WERI-Rb-1 (cell line): ENCODE measurements at regions not wholly inside any gene's neighbourhood (a gene's known extent, or its start where the extent isn't known, plus 50 kb on each side); places are given as distances from the start of the nearest gene placed in this dataset.

Experiments used
- DNase-seq: peaks from one replicate; pipeline ENCODE4 v3.0.0-alpha.2; 2020
- H3K27ac ChIP-seq: fragments of 250-450 bp; sonication (Bioruptor Pico); 2 replicates; pipeline ENCODE4 v1.5.1; 2020; ENCODE audit warnings: mild to moderate bottlenecking, moderate library complexity
- H3K27me3 ChIP-seq: fragments of 250-450 bp; sonication (Bioruptor Pico); 2 replicates; pipeline ENCODE4 v1.5.1; 2021; ENCODE audit warnings: mild to moderate bottlenecking, low read depth, moderate library complexity; ENCODE audit not compliant: insufficient read depth, severe bottlenecking
- H3K36me3 ChIP-seq: fragments of 250-450 bp; sonication (Bioruptor Pico); 2 replicates; pipeline ENCODE4 v1.5.1; 2020; ENCODE audit warnings: mild to moderate bottlenecking, moderate library complexity
- H3K4me3 ChIP-seq: 2 replicates; pipeline ENCODE4 v1.5.1; 2011; ENCODE audit warnings: low read depth, mild to moderate bottlenecking, control low read depth, low read length
- H3K9me3 ChIP-seq: fragments of 250-450 bp; sonication (Bioruptor Pico); 2 replicates; pipeline ENCODE4 v1.5.1; 2021; ENCODE audit warnings: mild to moderate bottlenecking, moderate library complexity; ENCODE audit not compliant: severe bottlenecking
- CTCF ChIP-seq: IDR thresholded peaks from 2 replicates; pipeline ENCODE4 v1.5.1; 2011; ENCODE audit warnings: low read depth, mild to moderate bottlenecking, control low read depth, inconsistent platforms, low read length

DNA sequence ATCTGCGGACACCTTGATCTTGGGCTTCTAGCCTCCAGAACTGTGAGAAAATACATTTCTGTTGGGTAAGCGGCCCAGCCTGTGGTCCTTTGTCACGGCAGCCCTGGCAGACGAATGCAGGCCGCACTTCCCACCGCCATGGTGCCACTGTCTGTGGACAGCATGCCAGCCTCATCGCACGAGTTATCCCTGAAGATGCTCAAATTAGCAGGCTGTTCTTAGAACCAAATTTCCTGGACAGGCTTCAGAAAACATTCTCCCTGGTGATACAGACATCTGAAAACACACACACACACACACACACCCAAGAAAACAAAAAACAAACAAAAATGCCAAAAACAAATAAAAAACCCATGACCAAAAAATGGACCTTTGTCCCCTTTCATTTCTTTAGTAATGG lies 343.5 kb upstream of the GATB start:
- DNase-seq = no peak
- peaks cover 87% of the 10 kb centered on the region for H3K27me3 ChIP-seq
- no peak overlapping the region for H3K4me3 ChIP-seq
- no peak for TF ChIP-seq CTCF
- H3K9me3 ChIP-seq = no peaks in the 10 kb centered on the region
- H3K36me3 ChIP-seq = no peaks in the 10 kb centered on the region
- H3K27ac ChIP-seq = no peak overlapping the region

DNA sequence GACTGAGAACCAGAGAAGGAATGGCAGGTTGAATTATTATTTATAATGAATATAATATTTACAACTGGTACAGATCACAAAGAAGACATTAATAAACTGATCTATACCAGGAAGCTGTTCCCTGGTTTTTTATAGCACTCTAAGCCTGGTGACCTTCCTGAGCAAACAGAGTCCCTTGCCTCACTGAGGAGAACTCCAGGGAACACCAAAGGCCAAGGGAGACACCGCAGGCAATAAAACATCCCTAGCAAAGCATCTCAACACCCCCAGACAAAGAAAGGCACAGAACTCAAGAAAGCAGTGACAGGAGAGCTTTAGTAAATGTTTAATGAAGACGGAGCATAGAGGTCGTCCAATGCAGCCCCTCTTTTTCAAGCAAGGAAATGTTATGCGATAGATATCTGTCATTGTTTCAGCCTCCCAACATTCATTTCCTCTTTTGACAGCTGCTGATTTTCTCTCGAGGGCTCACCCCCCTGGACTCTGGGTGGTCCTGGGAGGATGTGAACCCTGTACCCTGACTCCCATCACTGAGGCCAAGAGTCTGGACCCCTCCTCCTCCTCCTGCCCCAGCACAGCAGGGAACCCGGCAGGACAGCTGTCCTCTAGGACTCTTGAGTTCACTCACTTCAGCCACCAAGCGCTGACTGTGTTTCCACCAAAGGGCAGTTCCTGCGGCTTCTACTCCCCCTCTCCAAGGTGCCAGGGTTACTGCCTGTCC lies 342.5 kb upstream of the GATB start:
- Histone ChIP-seq H3K36me3 (no peaks in the 10 kb centered on the region), H3K4me3 (no peak overlapping the region), H3K9me3 (no peaks in the 10 kb centered on the region), H3K27me3 (peaks cover 89% of the 10 kb centered on the region), H3K27ac (no peak overlapping the region)
- no peak for TF ChIP-seq CTCF
- DNase-seq = no peak

DNA sequence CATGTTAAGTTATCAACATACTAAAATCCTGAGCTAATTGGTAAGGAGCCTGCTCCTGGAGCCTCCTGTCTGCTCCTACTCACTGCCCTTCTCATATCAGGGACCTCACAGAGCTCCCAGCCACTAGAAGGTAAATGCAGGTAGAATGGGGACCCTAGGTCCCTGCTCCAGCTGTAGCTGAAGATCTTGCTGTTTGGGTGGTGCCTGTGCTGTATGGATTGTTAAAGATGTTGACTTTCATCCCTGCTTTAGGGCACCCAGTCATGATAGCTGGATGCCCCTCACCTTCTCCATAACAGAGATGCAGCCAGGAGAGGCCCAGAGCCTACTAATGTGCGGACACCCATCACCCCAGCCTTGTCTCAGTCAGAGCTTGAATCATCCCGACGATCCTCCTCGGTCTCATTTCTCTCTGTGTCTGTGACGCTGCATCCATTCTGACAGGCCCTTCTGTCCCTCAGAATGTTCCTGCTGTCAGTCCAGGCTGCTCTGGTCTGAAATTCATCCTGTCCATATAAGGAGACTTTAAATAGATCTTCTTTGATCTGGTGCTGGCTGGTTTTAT lies 341.7 kb upstream of the GATB start:
- TF ChIP-seq CTCF = no peak

GRCh38 chr4:152101556-152102435 lies 341.0 kb upstream of the GATB start:
- Histone ChIP-seq H3K27ac (no peak overlapping the region), H3K9me3 (no peaks in the 10 kb centered on the region), H3K27me3 (peaks cover 89% of the 10 kb centered on the region), H3K4me3 (no peak overlapping the region), H3K36me3 (no peaks in the 10 kb centered on the region)
- no peak for TF ChIP-seq CTCF
- no peak for DNase-seq

More for the DNA sequence above, 341.7 kb upstream of the GATB start:
- Histone ChIP-seq H3K27me3 (peaks cover 89% of the 10 kb centered on the region), H3K27ac (no peak overlapping the region), H3K36me3 (no peaks in the 10 kb centered on the region), H3K4me3 (no peak overlapping the region), H3K9me3 (no peaks in the 10 kb centered on the region)
- no peak for DNase-seq

GRCh38 chr4:152100379-152101201 lies 339.8 kb upstream of the GATB start:
- TF ChIP-seq CTCF = no peak
- no peaks in the 10 kb centered on the region for H3K36me3 ChIP-seq
- H3K27me3 ChIP-seq = peaks cover 89% of the 10 kb centered on the region
- H3K9me3 ChIP-seq = no peaks in the 10 kb centered on the region
- DNase-seq = no peak
- H3K27ac ChIP-seq = no peak overlapping the region
- no peak overlapping the region for H3K4me3 ChIP-seq
